ENCODE measurements at regions not wholly inside any gene's neighbourhood (a gene's known extent, or its start where the extent isn't known, plus 50 kb on each side); places are given as distances from the start of the nearest gene placed in this dataset.

DNA sequence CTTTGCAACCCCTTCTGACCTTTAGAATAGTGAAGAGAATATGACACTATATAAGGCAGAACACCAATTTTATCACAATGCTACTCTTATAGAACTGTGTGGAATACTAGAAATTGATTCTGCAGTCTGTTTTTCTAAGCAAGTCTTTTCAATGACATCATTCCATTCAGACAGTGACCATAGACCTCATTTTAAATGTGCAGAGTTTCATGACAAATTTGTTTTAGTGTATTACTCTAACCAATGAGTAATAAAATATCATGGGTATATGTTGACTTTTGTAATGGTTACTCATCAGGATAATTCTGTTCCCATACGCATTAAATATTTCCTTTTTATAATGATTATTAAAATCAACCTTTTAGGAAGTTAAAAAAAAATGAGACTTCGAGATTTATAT is 219.9 kb downstream of the COX7C start:
- no peak for TF ChIP-seq CTCF (IDR thresholded peaks at IDR 0.05; ENCODE audit: insufficient read depth, low read depth, low read length)
- no peak for DNase-seq (ENCODE audit: low read depth)
- no peak overlapping the region for H3K4me3 ChIP-seq (ENCODE audit: low read depth, low read length)

GRCh38 chr5:86838083-86838482 is 220.3 kb downstream of the COX7C start:
- no peak for DNase-seq (ENCODE audit: low read depth)
- H3K4me3 ChIP-seq (ENCODE audit: low read depth, low read length): no peak overlapping the region
- no peak for TF ChIP-seq CTCF (IDR thresholded peaks at IDR 0.05; ENCODE audit: insufficient read depth, low read depth, low read length)

DNA sequence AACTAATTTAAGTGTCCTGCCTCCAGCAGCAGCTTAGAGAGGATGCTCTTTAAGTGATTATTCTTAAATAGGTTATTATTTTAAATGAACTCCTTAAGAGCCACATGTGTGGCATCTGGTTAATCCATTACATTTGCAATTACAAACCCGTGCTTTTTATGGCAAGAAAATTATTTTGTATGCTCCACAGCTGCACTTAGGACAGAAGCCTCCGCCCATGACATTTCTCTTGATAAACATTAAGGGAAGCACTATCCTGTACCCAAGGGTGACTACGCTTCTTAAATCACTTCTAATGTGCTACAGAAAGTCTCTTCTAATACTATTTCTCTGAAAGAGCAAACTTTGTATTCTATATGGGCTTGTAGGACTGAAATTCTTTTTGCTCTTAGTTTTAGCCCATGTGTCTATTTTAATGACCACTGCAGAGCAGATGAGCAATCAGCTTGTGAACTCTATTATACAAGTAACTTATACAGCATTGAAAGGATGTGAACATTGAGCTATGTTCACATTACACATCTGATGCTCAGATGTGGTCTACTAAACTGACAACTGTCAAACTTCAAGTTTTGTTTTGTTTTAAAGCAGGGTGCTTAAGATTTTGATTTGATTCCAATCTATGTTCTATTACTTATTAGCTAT is 223.4 kb downstream of the COX7C start:
- H3K4me3 ChIP-seq (ENCODE audit: low read depth, low read length): no peak overlapping the region
- DNase-seq (ENCODE audit: low read depth): no peak
- TF ChIP-seq CTCF (IDR thresholded peaks at IDR 0.05; ENCODE audit: insufficient read depth, low read depth, low read length): no peak

GRCh38 chr5:86858442-86858841 is 240.7 kb downstream of the COX7C start:
- no peak overlapping the region for H3K4me3 ChIP-seq (ENCODE audit: low read depth, low read length)
- no peak for TF ChIP-seq CTCF (IDR thresholded peaks at IDR 0.05; ENCODE audit: insufficient read depth, low read depth, low read length)
- no peak for DNase-seq (ENCODE audit: low read depth)

GRCh38 chr5:86861512-86861911 is 243.8 kb downstream of the COX7C start:
- DNase-seq (ENCODE audit: low read depth): no peak
- H3K4me3 ChIP-seq (ENCODE audit: low read depth, low read length): no peak overlapping the region

GRCh38 chr5:86862093-86862492 is 244.4 kb downstream of the COX7C start:
- no peak overlapping the region for H3K4me3 ChIP-seq (ENCODE audit: low read depth, low read length)
- DNase-seq (ENCODE audit: low read depth): no peak
- no peak for TF ChIP-seq CTCF (IDR thresholded peaks at IDR 0.05; ENCODE audit: insufficient read depth, low read depth, low read length)

More at GRCh38 chr5:86861512-86861911, 243.8 kb downstream of the COX7C start:
- no peak for TF ChIP-seq CTCF (IDR thresholded peaks at IDR 0.05; ENCODE audit: insufficient read depth, low read depth, low read length)

- H3K4me3 ChIP-seq (ENCODE audit: low read depth, low read length): no peak overlapping the region
- no peak for TF ChIP-seq CTCF (IDR thresholded peaks at IDR 0.05; ENCODE audit: insufficient read depth, low read depth, low read length)
- no peak for DNase-seq (ENCODE audit: low read depth)
These were observed 246.3 kb downstream of the COX7C start for GRCh38 chr5:86864051-86864450.

Data from fibroblast of villous mesenchyme (primary cell).